Retina (tissue), 1 donor: ENCODE measurements at regions not wholly inside any gene's neighbourhood (a gene's known extent, or its start where the extent isn't known, plus 50 kb on each side); places are given as distances from the start of the nearest gene placed in this dataset.

Source experiments
- DNase-seq: peaks from one replicate; pipeline ENCODE4 v3.0.0-alpha.2; 2016

GRCh38 chr9:26735160-26735559 lies 157.4 kb downstream of the CAAP1 start:
- no peak for DNase-seq

GRCh38 chr9:26729187-26729586 lies 163.4 kb downstream of the CAAP1 start:
- DNase-seq, result no peak

GRCh38 chr9:26727471-26727870 lies 165.1 kb downstream of the CAAP1 start:
- no peak for DNase-seq

GRCh38 chr9:26725573-26725972 lies 167.0 kb downstream of the CAAP1 start:
- no peak for DNase-seq

GRCh38 chr9:26723486-26723885 lies 169.1 kb downstream of the CAAP1 start:
- peak; percentile 16 for DNase-seq

GRCh38 chr9:26722755-26723154 lies 169.8 kb downstream of the CAAP1 start:
- DNase-seq, result no peak

GRCh38 chr9:26710008-26710407 lies 182.6 kb downstream of the CAAP1 start:
- no peak for DNase-seq

- DNase-seq, result no peak
Observed at GRCh38 chr9:26706223-26706622, 186.4 kb downstream of the CAAP1 start.

- DNase-seq, result peak; percentile 64
Observed at GRCh38 chr9:26695298-26695622, 197.3 kb downstream of the CAAP1 start.

GRCh38 chr9:26694381-26695297 lies 198.0 kb downstream of the CAAP1 start:
- DNase-seq, result peak; percentile 64

GRCh38 chr9:26689041-26689440 lies 203.6 kb downstream of the CAAP1 start:
- no peak for DNase-seq

GRCh38 chr9:26687421-26687820 lies 205.2 kb downstream of the CAAP1 start:
- no peak for DNase-seq

GRCh38 chr9:26685818-26686217 lies 206.8 kb downstream of the CAAP1 start:
- DNase-seq, result no peak

- DNase-seq, result no peak
Observed at GRCh38 chr9:26684029-26684428, 208.6 kb downstream of the CAAP1 start.

- DNase-seq, result no peak
Observed at GRCh38 chr9:26682796-26683496, 209.7 kb downstream of the CAAP1 start.

GRCh38 chr9:26682041-26682440 lies 210.6 kb downstream of the CAAP1 start:
- no peak for DNase-seq

- DNase-seq, result no peak
Observed at GRCh38 chr9:26677965-26678706, 214.5 kb downstream of the CAAP1 start.

GRCh38 chr9:26675035-26675434 lies 217.6 kb downstream of the CAAP1 start:
- no peak for DNase-seq

GRCh38 chr9:26673261-26673660 lies 219.3 kb downstream of the CAAP1 start:
- no peak for DNase-seq

- DNase-seq, result peak; percentile 79
Observed at GRCh38 chr9:26669701-26670670, 222.6 kb downstream of the CAAP1 start.

- no peak for DNase-seq
Observed at GRCh38 chr9:26667882-26668281, 224.7 kb downstream of the CAAP1 start.

- DNase-seq, result no peak
Observed at GRCh38 chr9:26665666-26666065, 226.9 kb downstream of the CAAP1 start.
